NB4 (cell line): ENCODE measurements at regions not wholly inside any gene's neighbourhood (a gene's known extent, or its start where the extent isn't known, plus 50 kb on each side); places are given as distances from the start of the nearest gene placed in this dataset.
A peak's percentile ranks its signal among the peaks of the same experiment; 100 is the strongest.

Experiments
- CTCF ChIP-seq: IDR thresholded peaks from one replicate; pipeline ENCODE4 v1.5.1; 2012; ENCODE audit warnings: low read depth, low read length
- POLR2A ChIP-seq: IDR thresholded peaks from 2 replicates; pipeline ENCODE4 v1.6.1; 2011; ENCODE audit warnings: mild to moderate bottlenecking; ENCODE audit not compliant: insufficient read length; ENCODE audit errors: extremely low read depth

DNA sequence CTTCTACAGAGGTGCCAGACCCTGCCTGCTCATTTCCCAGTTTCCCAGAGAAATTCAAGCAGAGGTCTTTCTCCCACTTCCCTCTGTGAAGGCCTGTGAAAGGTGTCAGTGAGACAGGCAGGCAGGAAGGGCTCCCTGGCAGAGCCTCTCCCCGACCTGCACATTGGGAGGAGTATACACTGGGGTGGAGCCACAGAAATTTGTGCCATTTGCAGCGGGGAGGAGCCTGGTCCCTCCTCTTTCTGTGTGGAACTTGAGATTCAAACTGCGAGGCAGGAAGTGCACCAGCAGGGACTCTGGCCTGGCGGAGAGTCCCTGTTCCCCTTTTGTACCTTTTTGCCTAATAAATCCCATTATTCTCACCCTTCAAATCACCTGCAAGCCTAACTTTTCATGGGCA is 54.6 kb upstream of the OPN4 start:
- TF ChIP-seq CTCF (no peak), POLR2A (peak; percentile 27)
